ENCODE measurements at regions not wholly inside any gene's neighbourhood (a gene's known extent, or its start where the extent isn't known, plus 50 kb on each side); places are given as distances from the start of the nearest gene placed in this dataset.

DNA sequence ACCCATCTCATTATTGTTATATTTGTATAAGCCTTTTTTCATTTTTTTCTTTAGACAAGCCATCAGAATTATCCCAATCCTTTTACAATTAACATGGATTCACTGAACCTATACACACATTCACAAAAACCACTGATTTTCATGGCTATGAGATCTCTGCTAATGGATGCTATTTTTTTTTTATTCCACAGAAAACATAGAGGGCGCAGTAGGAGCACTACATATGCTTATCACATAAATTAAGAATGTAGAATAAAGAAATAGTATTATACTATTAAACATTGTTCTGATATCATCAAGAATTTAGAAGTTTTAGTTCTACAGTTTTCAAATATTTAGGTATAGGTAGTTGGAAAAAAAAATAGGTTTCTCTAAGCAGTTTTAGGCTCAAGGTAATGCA is 1477.4 kb downstream of the ARAP2 start:
- DNase-seq, result no peak

DNA sequence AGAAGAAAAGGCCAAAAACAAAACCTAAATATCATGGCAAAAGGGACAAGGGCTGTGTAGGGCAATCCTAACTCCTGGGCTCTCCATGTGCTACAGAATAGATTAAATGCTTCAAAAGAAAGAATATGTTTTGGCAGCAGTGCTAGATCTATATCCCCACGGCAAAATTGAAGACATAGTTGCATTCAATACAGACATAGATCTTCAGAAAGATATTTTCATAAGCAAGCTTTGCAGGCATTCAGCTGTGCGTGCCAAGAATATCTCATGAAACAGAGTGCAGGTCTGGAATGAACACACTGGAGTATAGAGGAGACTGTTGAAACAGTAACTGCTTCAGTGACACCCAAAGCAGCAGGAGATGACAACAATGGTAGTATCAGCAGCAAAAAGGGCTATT is 1476.9 kb downstream of the ARAP2 start:
- no peak for DNase-seq

DNA sequence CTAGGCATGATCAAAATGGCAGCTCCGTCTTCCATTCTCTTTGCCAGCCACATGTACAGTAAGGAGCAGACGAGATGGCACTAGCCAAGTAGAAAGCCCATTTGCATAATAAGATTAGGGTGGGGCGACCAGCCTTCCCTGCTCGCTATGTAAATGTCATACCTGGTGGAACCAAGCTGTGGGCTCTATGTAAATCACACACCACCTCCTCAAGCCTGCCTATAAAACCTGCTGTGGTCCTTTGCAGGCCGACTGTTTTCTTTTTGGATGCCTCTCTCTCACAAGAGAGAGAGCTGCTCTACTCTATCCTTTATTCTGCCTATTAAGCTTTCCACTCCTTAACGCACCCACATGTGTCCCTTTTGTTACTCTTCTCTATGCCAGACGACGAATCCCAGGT is 1472.7 kb downstream of the ARAP2 start:
- no peak for DNase-seq

- no peak for DNase-seq
Observed at GRCh38 chr4:34790131-34790530, 1454.2 kb downstream of the ARAP2 start.

DNA sequence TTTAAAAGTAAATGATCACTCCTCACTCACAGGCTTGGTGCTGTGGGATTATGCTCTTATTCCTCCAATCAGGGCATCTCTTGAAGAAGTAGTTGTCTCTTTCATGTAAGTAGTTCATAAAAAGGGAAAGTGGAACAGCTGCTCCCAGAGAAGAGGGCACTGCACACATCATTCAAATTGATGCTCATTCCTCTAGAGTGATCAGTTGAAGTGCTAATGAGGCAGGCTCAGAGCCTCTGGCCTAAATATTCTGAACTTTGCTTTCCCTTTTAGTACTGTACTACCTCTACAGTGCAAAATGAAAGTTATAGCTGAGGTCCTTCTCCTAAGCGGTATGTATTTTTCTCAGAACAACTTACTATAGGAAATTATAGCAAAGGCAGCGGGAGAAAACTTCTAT is 1453.1 kb downstream of the ARAP2 start:
- DNase-seq, result no peak

GRCh38 chr4:34800953-34801352 is 1443.4 kb downstream of the ARAP2 start:
- no peak for DNase-seq

DNA sequence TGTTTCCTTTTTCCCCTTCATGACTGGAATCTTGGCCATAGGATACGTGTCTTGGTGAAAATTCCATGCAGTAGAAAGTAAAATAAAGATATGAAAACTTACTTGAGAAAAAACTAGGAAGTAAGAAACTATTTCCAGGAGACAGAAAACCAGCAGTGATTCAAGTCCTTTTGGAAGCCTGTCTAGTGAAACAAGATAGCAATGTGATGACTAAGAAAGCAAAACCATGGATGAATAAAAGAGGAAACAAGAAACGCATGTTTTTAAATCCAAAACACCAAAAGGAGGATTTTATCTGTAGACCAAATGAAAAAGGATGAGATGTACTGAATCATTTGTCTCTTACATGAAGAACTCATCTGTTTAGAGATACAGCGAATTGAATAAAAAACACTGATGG is 1430.0 kb downstream of the ARAP2 start:
- DNase-seq, result no peak

DNA sequence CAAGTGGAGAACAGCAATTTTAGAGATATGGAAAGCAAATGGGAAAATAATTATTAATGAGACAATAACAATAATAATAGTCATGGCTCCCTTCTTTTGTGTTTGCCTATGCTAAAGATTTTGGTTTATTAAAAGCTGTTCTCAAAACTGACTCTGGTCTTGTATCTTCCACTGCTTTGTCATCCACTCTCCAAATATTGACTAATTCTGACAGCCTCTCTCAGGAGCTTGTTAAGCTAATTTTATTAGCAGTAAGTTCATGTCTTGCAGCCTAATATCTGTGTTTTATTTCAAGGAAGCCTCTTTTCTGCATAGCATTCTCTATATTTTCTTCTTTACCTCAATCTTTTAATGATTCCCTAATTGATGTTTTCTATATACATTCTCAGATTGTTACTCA is 1419.8 kb downstream of the ARAP2 start:
- DNase-seq, result no peak

- DNase-seq, result no peak
Observed at GRCh38 chr4:34826660-34827059, 1417.7 kb downstream of the ARAP2 start.

DNA sequence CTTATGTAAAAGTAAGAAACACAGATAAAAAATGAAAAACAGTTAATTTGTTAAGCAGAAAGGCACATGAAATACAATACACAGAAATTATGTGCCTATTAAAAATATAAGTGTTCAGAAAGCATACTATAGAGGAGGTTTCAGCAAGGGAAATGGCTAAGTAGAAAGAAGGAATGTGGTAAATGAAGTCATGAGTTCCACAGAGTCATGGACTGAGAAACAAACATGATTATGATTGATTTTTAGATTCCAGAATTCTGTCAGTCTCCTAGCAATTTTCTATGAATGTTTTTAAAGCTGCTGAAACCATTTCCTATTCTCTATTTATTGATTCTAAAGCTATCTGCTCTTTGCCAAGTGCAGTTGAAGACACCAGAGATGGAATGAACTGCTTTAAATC is 1398.4 kb downstream of the ARAP2 start:
- no peak for DNase-seq

DNA sequence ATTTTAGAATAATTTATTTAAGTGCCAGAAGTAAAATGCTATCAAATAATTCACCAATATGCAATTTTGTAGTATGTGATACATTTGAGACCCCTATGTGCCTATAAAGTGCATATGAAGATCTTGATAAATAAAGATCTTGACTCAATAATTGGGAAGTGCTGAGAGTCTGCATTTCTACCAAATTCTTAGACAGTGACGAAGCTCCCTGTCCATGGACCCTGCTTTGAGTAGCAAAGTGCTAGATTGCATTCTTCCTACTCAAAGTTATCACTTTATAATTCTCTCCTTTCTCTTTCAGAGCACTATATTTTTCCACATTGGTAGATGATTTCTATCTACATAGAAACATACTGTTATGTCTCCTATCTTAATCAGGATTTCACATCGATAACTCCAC is 1393.9 kb downstream of the ARAP2 start:
- DNase-seq, result no peak

GRCh38 chr4:34850968-34851367 is 1393.3 kb downstream of the ARAP2 start:
- DNase-seq, result no peak

DNA sequence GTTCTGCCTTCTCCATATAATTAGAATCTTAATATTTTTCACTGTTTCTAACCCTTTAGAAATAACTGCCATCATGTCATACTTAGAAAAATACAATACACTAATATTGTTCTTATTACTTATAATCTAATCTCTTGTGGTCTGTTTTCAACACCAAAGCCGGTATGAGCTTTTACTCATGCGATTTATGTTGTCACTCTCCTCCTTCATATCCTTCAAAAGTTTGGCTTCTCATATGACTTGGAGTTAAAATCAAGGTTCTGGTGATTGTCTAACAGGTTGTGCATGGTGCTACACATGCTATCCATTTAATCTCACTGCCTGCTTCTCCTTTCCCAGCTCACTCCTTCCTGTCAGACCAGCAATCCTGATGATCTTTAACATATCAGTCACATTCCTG is 1392.9 kb downstream of the ARAP2 start:
- no peak for DNase-seq

DNA sequence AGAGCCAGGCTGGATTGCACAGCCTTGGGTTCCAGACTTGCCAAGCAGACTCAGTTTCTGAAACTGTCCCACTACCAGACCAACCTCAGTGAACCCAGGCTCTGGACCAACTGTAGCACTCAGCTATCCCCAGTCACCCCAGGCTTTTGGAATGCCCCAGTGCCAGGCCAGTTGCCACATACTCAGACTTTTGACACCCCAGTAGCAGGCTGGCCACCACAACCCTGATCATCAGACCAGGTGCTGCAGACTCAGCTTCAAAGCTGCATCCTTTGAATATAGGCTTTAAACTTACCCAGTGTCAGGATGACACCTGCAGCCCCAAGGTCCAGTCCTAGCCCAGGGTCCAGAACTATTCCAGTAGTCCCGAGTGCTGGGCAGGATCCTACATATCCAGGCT is 1389.9 kb downstream of the ARAP2 start:
- no peak for DNase-seq

DNA sequence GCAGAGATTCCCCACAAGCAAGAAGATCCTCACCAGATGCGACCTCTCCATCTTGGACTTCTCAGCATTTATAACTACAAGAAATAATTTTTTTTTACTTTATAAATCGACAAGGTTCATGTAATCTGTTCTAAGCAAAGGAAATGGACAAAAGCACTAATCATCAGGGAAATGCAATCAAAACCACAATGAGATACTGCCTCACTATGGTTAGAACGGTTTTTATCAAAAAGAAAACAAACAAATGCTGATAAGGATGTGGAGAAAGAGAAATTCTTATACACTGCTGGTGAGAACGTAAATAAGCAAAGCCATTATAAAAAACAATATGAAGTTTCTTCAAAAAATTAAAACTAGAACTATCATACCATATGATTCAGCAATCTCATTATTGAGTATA is 1382.6 kb downstream of the ARAP2 start:
- DNase-seq, result no peak

- no peak for DNase-seq
Observed at GRCh38 chr4:34878961-34879360, 1365.4 kb downstream of the ARAP2 start.

- no peak for DNase-seq
Observed at GRCh38 chr4:34880246-34880645, 1364.1 kb downstream of the ARAP2 start.

- DNase-seq, result no peak
Observed at GRCh38 chr4:34891892-34892291, 1352.4 kb downstream of the ARAP2 start.

DNA sequence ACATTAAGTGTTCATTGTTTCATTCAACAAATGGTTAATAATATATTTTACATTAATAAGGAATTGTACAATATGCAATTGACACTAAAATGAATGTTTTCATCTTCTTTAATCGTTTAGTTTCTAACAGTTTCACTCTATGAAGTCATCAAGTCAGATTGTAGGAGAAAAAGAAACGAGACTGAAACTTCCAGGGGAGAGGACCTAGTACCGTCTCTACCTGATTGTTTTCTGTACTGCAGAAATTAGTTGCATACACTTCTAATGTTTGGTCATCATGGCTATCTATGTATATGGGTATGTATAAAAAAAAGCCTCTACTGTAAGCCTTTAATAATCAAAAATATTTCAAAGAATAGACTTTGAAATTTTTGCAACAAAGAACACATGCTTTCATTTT is 1350.9 kb downstream of the ARAP2 start:
- DNase-seq, result no peak

GRCh38 chr4:34920032-34920431 is 1324.3 kb downstream of the ARAP2 start:
- DNase-seq, result no peak

DNA sequence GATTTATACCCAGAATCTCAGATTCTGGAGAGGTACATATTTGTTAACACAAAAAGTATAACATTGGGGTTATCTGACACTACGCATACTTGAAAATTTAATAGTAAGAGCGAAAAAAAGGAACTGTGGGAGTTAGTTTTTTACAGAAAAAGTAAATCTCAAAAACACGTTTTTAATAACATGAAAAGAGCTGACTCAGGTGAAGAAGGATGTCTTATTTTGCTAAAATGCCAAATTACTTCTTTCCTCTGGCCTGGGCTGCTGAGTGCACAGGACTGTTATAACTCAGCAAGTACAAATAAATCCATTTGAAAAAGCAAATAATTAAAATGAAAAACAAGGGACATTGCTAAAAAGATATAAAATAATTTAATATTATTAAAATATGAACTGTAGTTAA is 1322.9 kb downstream of the ARAP2 start:
- DNase-seq, result no peak

- no peak for DNase-seq
Observed at GRCh38 chr4:34922325-34922724, 1322.0 kb downstream of the ARAP2 start.

DNA sequence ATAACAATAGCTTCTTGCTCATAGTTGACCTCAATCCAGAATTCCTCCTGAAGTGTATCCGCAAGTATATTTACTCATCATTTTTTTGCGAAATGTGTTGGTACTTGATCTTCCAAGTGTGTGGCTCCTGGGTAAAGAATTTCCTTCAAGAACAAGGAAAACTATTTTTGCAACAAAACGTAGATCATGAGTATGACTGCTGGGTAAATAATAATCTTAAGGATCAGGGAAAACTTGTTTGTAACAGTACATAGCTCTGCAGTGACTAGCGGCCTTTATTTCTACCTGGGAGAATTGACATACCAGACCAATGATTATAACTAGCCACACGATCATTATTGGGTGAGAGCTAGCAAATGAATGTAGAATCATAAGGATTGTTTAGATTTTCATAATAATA is 1311.7 kb downstream of the ARAP2 start:
- DNase-seq, result no peak

DNA sequence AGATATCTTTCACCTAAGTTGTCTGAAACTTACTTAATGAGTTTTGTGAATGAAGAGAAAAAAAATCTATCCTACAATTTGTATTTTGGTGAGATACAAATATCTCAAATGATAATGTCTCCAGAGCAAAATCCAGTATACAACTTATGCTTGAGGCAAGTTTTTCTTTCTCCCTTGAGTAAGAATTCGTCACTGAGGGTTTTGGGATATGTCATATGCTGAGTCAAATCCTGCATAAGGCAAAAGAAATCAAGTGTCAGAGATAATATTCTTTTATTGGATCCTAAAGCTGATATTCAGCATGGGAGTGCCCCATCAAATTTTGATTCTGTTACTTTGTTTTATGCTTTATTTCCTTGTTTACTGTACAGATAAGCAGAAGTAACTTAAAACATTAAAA is 1308.6 kb downstream of the ARAP2 start:
- no peak for DNase-seq

GRCh38 chr4:34939073-34939472 is 1305.2 kb downstream of the ARAP2 start:
- peak; percentile 14 for DNase-seq

DNA sequence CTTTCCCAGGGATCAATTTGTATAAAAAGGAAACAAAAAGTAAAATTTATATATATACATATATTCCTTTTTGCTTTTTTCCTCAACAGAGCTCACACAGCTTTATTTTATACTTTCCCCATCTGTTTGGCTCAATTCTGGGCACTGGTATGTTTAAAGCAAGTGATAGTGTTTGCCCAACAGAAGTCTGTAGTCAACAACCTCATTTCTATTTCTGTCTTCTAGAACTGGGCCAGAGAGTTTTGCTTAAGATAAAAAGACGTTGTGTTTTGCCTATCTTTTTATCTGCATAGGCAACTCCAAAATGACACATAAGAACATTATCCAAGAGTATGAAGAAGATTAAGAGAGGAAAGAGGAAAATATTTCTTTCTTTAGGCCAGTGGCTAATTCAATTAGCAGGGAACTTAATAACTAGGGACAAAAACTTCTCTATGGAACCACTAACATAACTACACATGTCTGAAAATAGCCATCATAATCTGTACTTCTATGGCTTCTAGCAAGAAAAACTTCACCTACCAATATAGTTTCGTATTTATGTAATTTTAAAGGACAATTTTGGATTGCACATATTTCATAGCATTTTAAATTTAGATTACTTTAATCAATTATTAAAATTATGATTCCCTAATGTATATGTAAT is 1300.5 kb downstream of the ARAP2 start:
- no peak for DNase-seq
